A549 (cell line): ENCODE measurements at regions not wholly inside any gene's neighbourhood (a gene's known extent, or its start where the extent isn't known, plus 50 kb on each side); places are given as distances from the start of the nearest gene placed in this dataset.

Experiments
- CBX2 ChIP-seq: fragments of 200-600 bp; sonication (generic); IDR thresholded peaks from 2 replicates; pipeline ENCODE4 v1.6.1; 2016; ENCODE audit warnings: low read depth, mild to moderate bottlenecking, borderline replicate concordance
- CTCF ChIP-seq: fragments of >200 bp; sonication (Bioruptor Twin); formaldehyde crosslinking; IDR thresholded peaks from 3 replicates; pipeline ENCODE4 v1.5.1; 2016
- GATA3 ChIP-seq: IDR thresholded peaks from 2 replicates; pipeline ENCODE4 v1.6.1; 2012; ENCODE audit warnings: borderline replicate concordance
- JUN ChIP-seq, 2 experiments: fragments of >200 bp; sonication (Bioruptor Twin); formaldehyde crosslinking; IDR thresholded peaks; 2 replicates in 1 of 2; 3 replicates in 1 of 2; pipeline ENCODE4 v1.6.1; 2016 to 2017
- KDM5A ChIP-seq: fragments of 200-600 bp; sonication (generic); IDR thresholded peaks from 2 replicates; pipeline ENCODE4 v1.6.1; 2016; ENCODE audit warnings: antibody characterized with exemption, mild to moderate bottlenecking

DNA sequence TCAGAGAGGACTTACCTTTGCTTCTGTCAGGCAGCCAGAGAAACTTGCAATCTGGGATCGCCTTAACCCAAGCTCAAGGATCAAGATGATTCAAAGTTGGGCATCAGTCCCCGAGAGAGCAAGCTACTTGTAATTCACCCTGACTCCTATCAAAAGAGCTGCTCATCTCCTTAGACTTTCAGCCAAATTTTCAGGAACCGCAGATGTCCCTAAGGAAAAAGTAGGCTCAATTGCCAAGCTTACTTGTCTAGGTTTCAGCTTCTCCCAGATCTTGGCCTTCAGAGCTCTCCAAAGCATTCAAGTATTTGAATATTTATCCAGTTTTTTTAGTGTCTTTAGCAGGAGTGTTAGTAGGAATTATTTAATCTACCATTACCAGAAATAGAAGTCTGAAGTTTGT lies 434.1 kb upstream of the MMS22L start:
- TF ChIP-seq CBX2, result no peak
- TF ChIP-seq CTCF, result no peak
- TF ChIP-seq JUN (IDR thresholded peaks at IDR 0.05), result no peak
- no peak for TF ChIP-seq KDM5A
- no peak for TF ChIP-seq GATA3
